Mesendoderm (in vitro differentiated cells): ENCODE measurements at regions not wholly inside any gene's neighbourhood (a gene's known extent, or its start where the extent isn't known, plus 50 kb on each side); places are given as distances from the start of the nearest gene placed in this dataset.
"Not testable (repeated sequence)": the region's sequence is repeated elsewhere in the genome, so short reads cannot be mapped to it uniquely, and the experiment has no call there.

Experiments used
- DNase-seq: peaks from one replicate; pipeline ENCODE4 v3.0.0; 2013
- H2AK5ac ChIP-seq: 2 replicates; pipeline ENCODE4 v1.6.1; 2013; ENCODE audit warnings: low read length, inconsistent platforms
- H2BK120ac ChIP-seq: 2 replicates; pipeline ENCODE4 v1.6.1; 2013; ENCODE audit warnings: low read depth, mild to moderate bottlenecking, low read length, moderate library complexity, mixed read lengths
- H2BK15ac ChIP-seq: replicated peaks from 2 replicates; pipeline ENCODE4 v1.6.1; 2013; ENCODE audit warnings: low read depth, mild to moderate bottlenecking, moderate library complexity
- H2BK5ac ChIP-seq: 2 replicates; pipeline ENCODE4 v1.6.1; 2013; ENCODE audit warnings: low read length, inconsistent platforms
- H3K18ac ChIP-seq: 2 replicates; pipeline ENCODE4 v1.6.1; 2013; ENCODE audit warnings: mild to moderate bottlenecking, low read length, mixed read lengths
- H3K23ac ChIP-seq: one replicate; pipeline ENCODE4 v1.6.1; 2013; ENCODE audit warnings: low read length
- H3K27ac ChIP-seq: 2 replicates; pipeline ENCODE4 v1.5.1; 2013; ENCODE audit warnings: low read depth, mild to moderate bottlenecking, inconsistent platforms, low read length, moderate library complexity
- H3K27me3 ChIP-seq: 2 replicates; pipeline ENCODE4 v1.6.1; 2013; ENCODE audit warnings: low read length, control low read depth, mild to moderate bottlenecking, inconsistent platforms; ENCODE audit not compliant: insufficient read depth, poor library complexity
- H3K36me3 ChIP-seq: 2 replicates; pipeline ENCODE4 v1.6.1; 2013; ENCODE audit warnings: low read length, inconsistent platforms; ENCODE audit not compliant: control insufficient read depth, insufficient read depth
- H3K4ac ChIP-seq: one replicate; pipeline ENCODE4 v1.6.1; 2013; ENCODE audit warnings: low read depth, mild to moderate bottlenecking, low read length, moderate library complexity
- H3K4me1 ChIP-seq: 2 replicates; pipeline ENCODE4 v1.6.1; 2013; ENCODE audit warnings: low read depth, low read length, inconsistent platforms; ENCODE audit not compliant: control insufficient read depth
- H3K4me2 ChIP-seq: 2 replicates; pipeline ENCODE4 v1.6.1; 2013; ENCODE audit warnings: low read length
- H3K4me3 ChIP-seq: 2 replicates; pipeline ENCODE4 v1.5.1; 2013; ENCODE audit warnings: mild to moderate bottlenecking, low read length
- H3K56ac ChIP-seq: one replicate; pipeline ENCODE4 v1.6.1; 2013; ENCODE audit warnings: low read length
- H3K79me1 ChIP-seq: 2 replicates; pipeline ENCODE4 v1.6.1; 2013; ENCODE audit warnings: low read length, inconsistent platforms
- H3K79me2 ChIP-seq: 2 replicates; pipeline ENCODE4 v1.6.1; 2013; ENCODE audit warnings: mild to moderate bottlenecking, low read length; ENCODE audit not compliant: control insufficient read depth, insufficient read depth
- H3K9ac ChIP-seq: 2 replicates; pipeline ENCODE4 v1.6.1; 2013; ENCODE audit warnings: low read length, inconsistent platforms
- H4K5ac ChIP-seq: one replicate; pipeline ENCODE4 v1.6.1; 2013; ENCODE audit warnings: low read length
- H4K8ac ChIP-seq: one replicate; pipeline ENCODE4 v1.6.1; 2013; ENCODE audit warnings: low read depth, mild to moderate bottlenecking, control low read depth, low read length, moderate library complexity
- WGBS: extraction: QIAGEN DNeasy Blood & Tissue Kit; methylation state at CpG from one replicate; pipeline ENCODE4 v1.1.7; 2013; ENCODE audit warnings: low lambda C conversion rate, missing lambda C conversion rate; ENCODE audit not compliant: insufficient coverage; ENCODE audit errors: extremely low coverage; 5-methylcytosine and 5-hydroxymethylcytosine counted together

DNA sequence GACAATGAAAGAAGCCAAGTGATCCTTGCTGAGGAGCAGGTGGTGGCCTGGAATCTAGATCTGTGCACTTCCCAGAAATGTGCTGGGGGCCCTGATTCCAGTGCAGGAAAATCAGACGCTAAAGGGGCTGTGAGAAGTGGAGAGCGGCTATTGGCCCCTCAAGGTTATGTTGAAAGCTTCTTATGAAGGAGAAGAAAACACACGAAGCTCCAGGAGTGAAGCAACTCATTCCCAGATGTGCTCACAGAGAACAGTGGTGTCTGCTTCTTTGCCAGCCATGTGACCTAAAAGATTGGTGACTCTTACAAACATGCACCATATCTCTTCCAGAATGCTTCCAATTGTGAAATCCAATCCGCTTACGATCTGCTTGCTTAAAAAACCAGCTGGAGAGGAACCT lies 679.3 kb upstream of the IGFBP3 start:
- Histone ChIP-seq H2BK15ac (no peak overlapping the region), H3K9ac (no peak overlapping the region), H3K4me2 (no peak overlapping the region), H3K36me3 (no peaks in the 10 kb centered on the region), H3K4me3 (no peak overlapping the region), H3K79me2 (no peaks in the 10 kb centered on the region), H4K8ac (no peak overlapping the region), H2AK5ac (no peak overlapping the region), H4K5ac (no peak overlapping the region), H3K4ac (no peak overlapping the region), H3K27ac (no peak overlapping the region), H3K79me1 (no peaks in the 10 kb centered on the region), H3K23ac (no peak overlapping the region), H3K27me3 (no peaks in the 10 kb centered on the region), H3K4me1 (no peaks in the 10 kb centered on the region), H3K18ac (no peak overlapping the region), H2BK120ac (no peak overlapping the region), H3K56ac (no peak overlapping the region), H2BK5ac (no peak overlapping the region)
- WGBS, result no CpG with 5 or more reads among the region's 5 CpGs
- DNase-seq, result no peak

DNA sequence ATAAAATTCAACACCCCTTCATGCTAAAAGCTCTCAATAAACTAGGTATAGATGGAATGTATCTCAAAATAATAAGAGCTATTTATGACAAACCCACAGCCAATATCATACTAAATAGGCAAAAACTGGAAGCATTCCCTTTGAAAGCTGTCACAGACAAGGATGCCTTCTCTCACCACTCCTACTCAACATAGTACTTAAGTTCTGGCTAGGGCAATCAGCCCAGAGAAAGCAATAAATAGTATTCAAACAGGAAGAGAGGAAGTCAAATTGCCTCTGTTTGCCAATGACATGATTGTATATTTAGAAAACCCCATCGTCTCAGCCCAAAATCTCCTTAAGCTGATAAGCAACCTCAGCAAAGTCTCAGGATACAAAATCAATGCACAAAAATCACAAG lies 673.8 kb upstream of the IGFBP3 start:
- not testable (repeated sequence) for H2BK120ac ChIP-seq, H3K36me3 ChIP-seq, H2BK5ac ChIP-seq, H4K8ac ChIP-seq, H3K18ac ChIP-seq, H3K27me3 ChIP-seq, H3K56ac ChIP-seq, H3K79me1 ChIP-seq, H3K79me2 ChIP-seq, H2AK5ac ChIP-seq, H3K27ac ChIP-seq, H3K4me2 ChIP-seq, DNase-seq, H3K9ac ChIP-seq, H2BK15ac ChIP-seq, H3K4me3 ChIP-seq, H3K4me1 ChIP-seq, H4K5ac ChIP-seq, H3K4ac ChIP-seq, H3K23ac ChIP-seq
- no CpG with 5 or more reads among the region's 1 CpG for WGBS

DNA sequence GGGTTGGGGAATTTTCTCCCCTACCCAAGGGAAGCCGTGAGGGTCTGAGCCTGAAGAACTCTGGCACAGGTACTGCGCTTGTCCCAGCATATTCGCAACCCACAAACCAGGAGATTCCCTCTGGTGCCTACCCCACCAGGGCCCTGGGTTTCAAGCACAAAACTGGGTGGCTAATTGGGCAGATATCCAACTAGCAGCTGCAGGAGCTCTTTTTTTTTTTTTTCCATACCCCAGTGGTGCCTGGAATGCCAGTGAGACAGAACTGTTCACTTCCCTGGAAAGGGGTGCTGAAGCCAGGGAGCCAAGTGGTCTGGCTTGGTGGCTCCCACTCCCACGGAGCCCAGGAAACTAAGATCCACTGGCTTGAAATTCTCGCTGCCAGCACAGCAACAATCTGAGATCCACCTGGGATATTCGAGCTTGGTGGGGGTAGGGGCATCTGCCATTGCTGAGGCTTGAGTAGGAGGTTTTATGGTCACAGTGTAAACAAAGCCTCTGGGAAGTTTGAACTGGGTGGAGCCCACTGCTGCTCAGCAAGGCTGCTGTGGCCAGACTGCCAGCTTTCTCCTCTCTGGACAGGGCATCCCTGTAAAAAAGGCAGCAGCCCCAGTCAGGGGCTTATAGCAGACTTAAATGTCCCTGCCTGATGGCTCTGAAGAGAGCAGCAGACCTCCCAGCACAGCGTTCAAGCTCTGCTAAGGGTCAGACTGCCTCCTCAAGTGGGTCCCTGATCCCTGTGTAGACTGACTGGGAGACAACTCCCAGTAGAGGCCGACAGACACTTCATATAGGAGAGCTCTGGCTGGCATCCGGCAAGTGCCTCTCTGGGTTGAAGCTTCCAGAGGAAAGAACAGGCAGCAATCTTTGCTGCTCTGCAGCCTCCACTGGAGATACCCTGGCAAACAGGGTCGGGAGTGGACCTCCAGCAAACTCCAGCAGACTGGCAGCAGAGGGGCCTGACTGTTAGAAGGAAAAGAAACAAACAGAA lies 670.1 kb upstream of the IGFBP3 start:
- H3K79me2 ChIP-seq, H3K27me3 ChIP-seq, H4K5ac ChIP-seq, H3K23ac ChIP-seq, H2AK5ac ChIP-seq, H2BK15ac ChIP-seq, H2BK120ac ChIP-seq, H3K36me3 ChIP-seq, H3K18ac ChIP-seq, H3K79me1 ChIP-seq, H4K8ac ChIP-seq, H3K9ac ChIP-seq, H3K4me1 ChIP-seq, H3K4me2 ChIP-seq, DNase-seq, H3K4ac ChIP-seq, H3K56ac ChIP-seq, H2BK5ac ChIP-seq, H3K27ac ChIP-seq, H3K4me3 ChIP-seq: not testable (repeated sequence)
- WGBS, result no CpG with 5 or more reads among the region's 10 CpGs

DNA sequence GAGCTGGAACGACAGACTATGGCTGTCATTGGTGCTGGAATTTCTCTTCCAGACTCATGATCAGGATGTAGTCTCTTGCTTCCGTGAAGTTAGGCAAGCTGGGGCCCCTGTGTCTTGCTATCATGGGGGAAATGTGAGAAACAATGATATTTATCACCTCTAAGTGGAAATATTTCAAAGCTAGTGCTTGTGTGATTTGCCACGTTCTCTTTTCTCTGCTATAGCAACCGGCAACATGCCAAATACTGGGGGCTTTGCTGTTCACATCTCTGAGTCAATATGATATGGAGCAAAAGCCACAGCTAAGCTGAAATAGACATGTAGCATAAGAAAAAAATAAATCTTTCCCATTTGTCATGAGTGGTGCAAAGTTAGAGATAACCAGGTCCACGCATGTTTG lies 668.2 kb upstream of the IGFBP3 start:
- Histone ChIP-seq H3K9ac (no peak overlapping the region), H3K23ac (no peak overlapping the region), H3K27ac (no peak overlapping the region), H3K18ac (no peak overlapping the region), H2BK120ac (no peak overlapping the region), H3K4me1 (no peaks in the 10 kb centered on the region), H3K56ac (no peak overlapping the region), H2BK5ac (no peak overlapping the region), H3K4me2 (no peak overlapping the region), H3K79me2 (no peaks in the 10 kb centered on the region), H3K79me1 (no peaks in the 10 kb centered on the region), H3K4ac (no peak overlapping the region), H4K8ac (no peak overlapping the region), H2AK5ac (no peak overlapping the region), H4K5ac (no peak overlapping the region), H3K4me3 (no peak overlapping the region), H3K27me3 (no peaks in the 10 kb centered on the region), H3K36me3 (no peaks in the 10 kb centered on the region), H2BK15ac (no peak overlapping the region)
- DNase-seq, result no peak
- WGBS, result no CpG with 5 or more reads among the region's 5 CpGs

DNA sequence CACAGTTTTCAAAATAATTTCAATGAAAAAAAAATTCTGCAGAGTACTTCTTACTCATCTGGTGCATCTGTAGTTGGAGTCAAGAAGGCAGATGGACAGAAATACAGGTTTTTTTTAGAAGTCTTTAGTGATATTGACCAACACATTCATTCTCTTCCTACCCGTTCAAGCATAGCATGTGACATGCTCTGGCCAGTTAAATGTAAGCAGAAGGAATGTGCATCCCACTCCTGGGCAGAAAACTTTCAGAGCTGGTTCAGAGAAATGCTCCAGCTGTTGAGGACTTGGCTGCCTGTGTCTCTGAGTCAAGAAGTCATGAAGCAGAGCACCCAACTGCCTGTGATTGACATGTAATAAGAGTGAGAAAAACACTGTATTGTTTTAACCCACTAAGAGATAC lies 665.3 kb upstream of the IGFBP3 start:
- H2BK15ac ChIP-seq, result no peak overlapping the region
- no peak overlapping the region for H4K8ac ChIP-seq
- no peak overlapping the region for H4K5ac ChIP-seq
- no peak overlapping the region for H3K56ac ChIP-seq
- no CpG with 5 or more reads among the region's 1 CpG for WGBS
- no peaks in the 10 kb centered on the region for H3K27me3 ChIP-seq
- no peak overlapping the region for H3K23ac ChIP-seq
- no peak overlapping the region for H3K4me2 ChIP-seq
- no peak overlapping the region for H3K4ac ChIP-seq
- H2AK5ac ChIP-seq, result no peak overlapping the region
- no peaks in the 10 kb centered on the region for H3K4me1 ChIP-seq
- H3K9ac ChIP-seq, result no peak overlapping the region
- DNase-seq, result no peak
- H3K79me2 ChIP-seq, result no peaks in the 10 kb centered on the region
- H3K18ac ChIP-seq, result no peak overlapping the region
- no peaks in the 10 kb centered on the region for H3K36me3 ChIP-seq
- H2BK120ac ChIP-seq, result no peak overlapping the region
- no peak overlapping the region for H2BK5ac ChIP-seq
- H3K79me1 ChIP-seq, result no peaks in the 10 kb centered on the region
- no peak overlapping the region for H3K27ac ChIP-seq
- H3K4me3 ChIP-seq, result no peak overlapping the region

DNA sequence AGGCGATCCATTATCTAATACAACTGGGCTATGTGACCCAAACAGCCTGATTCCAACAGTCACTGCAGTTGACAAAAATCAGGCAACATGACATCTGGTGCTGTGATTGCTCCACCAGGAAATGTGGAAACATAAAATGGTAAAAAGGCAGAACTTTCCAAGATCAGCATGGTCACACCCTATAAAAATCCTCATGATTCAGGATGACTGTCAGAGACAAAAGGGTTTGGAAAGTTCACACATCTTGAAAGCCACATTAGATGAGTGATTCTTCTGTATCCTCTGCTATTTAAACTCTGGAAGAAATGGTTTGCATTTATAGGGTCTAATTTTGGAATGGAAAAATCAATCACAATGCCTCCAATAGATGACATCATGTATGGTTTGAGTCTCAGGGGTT lies 662.6 kb upstream of the IGFBP3 start:
- no peaks in the 10 kb centered on the region for H3K27me3 ChIP-seq
- H2BK15ac ChIP-seq, result no peak overlapping the region
- no peak overlapping the region for H3K23ac ChIP-seq
- H3K79me1 ChIP-seq, result no peaks in the 10 kb centered on the region
- no peak overlapping the region for H4K5ac ChIP-seq
- no peak overlapping the region for H3K4me2 ChIP-seq
- no peak overlapping the region for H2BK120ac ChIP-seq
- no peaks in the 10 kb centered on the region for H3K79me2 ChIP-seq
- H3K56ac ChIP-seq, result no peak overlapping the region
- H3K9ac ChIP-seq, result no peak overlapping the region
- DNase-seq, result no peak
- no peak overlapping the region for H3K4me3 ChIP-seq
- H3K36me3 ChIP-seq, result no peaks in the 10 kb centered on the region
- no peaks in the 10 kb centered on the region for H3K4me1 ChIP-seq
- no peak overlapping the region for H4K8ac ChIP-seq
- H2AK5ac ChIP-seq, result no peak overlapping the region
- no peak overlapping the region for H3K4ac ChIP-seq
- no peak overlapping the region for H3K18ac ChIP-seq
- WGBS, result no CpG with 5 or more reads among the region's 1 CpG
- H3K27ac ChIP-seq, result no peak overlapping the region
- H2BK5ac ChIP-seq, result no peak overlapping the region
